HG03342 (cell line): ENCODE measurements at regions not wholly inside any gene's neighbourhood (a gene's known extent, or its start where the extent isn't known, plus 50 kb on each side); places are given as distances from the start of the nearest gene placed in this dataset.
"Not testable (repeated sequence)": the region's sequence is repeated elsewhere in the genome, so short reads cannot be mapped to it uniquely, and the experiment has no call there.

Experiments
- ATAC-seq: cut with Tn5 transposase; IDR thresholded peaks from one replicate; pipeline ENCODE4 v1.9.1; 2021; ENCODE audit warnings: mild to moderate bottlenecking, moderate library complexity; ENCODE audit not compliant: unreplicated experiment

DNA sequence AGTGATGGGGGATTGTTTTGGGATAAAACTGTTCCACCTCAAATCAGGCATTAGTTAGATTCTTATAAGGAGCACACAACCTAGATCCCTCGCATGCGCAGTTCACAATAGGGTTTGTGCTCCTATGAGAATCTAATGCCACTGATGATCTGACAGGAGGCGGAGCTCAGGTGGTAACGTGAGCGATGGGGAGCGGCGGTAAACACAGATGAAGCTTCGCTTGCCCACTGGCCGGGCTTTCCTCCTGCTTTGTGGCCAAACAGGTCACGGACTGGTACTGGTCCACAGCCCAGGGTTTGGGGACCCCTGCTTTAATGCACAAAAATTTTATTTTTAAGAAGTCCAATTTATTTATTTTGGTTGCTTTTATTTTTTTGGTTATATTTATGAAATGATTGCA, 238.8 kb downstream of the AACS start:
- ATAC-seq = no peak

DNA sequence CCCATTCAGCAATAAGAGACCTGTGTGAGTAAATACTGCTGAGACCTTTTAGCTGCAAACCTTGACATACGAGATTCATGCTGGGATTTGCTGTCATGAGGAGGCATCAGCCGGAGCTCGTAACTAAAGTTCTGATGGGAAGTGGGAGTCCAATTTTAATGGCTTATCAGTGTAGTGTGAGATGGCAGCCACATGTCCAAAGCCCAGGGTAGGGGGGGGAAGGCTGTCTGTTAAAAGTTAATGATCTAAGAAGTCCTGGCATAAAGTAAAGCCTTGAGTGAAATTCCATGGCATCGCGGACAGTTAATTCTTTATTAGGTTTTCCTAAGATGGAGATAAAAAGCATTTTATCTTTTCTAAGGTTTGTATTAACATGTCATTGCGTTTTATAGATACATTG, 240.0 kb downstream of the AACS start:
- no peak for ATAC-seq

GRCh38 chr12:125310461-125310860, 245.2 kb downstream of the AACS start:
- ATAC-seq = no peak

- no peak for ATAC-seq
Measured at GRCh38 chr12:125311050-125311449, 245.8 kb downstream of the AACS start.

- ATAC-seq = no peak
Measured at GRCh38 chr12:125312471-125312870, 247.2 kb downstream of the AACS start.

- no peak for ATAC-seq
Measured at GRCh38 chr12:125314051-125314755, 249.0 kb downstream of the AACS start.

GRCh38 chr12:125315771-125316170, 250.5 kb downstream of the AACS start:
- ATAC-seq = no peak

- no peak for ATAC-seq
Measured at GRCh38 chr12:125320177-125320576, 254.9 kb downstream of the AACS start.

GRCh38 chr12:125324861-125325490, 259.7 kb downstream of the AACS start:
- no peak for ATAC-seq

DNA sequence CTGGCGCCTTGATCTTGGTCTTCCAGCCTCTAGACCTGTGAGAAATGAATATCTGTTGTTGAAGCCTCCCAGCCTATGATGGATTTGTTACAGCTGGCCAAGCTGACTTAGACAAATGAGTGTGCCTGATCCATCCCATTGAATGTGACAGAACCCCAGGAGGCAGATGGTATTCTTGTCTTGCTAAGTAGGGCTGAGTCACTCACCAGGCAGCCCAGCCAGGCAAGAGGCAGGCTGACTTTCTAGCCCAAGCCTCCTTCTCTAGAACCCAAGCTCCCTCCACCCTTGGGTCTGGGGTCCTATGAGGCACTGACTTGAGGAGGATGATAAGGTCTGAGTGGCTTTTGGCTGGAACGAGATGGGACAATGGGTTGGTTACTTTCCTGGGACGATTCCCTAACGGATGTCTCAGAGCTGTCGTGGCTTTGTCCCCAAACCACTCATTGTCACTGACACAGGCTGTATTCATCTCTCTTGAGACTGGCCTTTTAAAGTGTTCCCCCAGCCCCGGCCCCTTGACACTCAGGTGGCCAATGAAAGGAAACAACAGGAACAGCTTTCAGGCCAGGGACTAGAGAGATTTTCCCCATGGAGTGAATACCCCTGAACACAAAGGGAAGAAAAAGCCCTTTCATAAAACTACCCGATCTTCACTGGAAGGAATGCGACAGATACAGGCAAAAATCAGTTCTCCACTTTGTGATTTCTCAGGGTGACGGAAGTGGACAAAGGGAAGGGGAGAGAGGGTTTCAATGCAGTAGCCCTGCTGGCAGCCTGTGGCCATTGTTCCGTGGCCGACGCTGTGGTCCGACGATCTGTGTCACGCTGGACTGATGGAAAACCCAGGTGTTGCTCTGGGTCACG, 264.2 kb downstream of the AACS start:
- ATAC-seq = no peak

DNA sequence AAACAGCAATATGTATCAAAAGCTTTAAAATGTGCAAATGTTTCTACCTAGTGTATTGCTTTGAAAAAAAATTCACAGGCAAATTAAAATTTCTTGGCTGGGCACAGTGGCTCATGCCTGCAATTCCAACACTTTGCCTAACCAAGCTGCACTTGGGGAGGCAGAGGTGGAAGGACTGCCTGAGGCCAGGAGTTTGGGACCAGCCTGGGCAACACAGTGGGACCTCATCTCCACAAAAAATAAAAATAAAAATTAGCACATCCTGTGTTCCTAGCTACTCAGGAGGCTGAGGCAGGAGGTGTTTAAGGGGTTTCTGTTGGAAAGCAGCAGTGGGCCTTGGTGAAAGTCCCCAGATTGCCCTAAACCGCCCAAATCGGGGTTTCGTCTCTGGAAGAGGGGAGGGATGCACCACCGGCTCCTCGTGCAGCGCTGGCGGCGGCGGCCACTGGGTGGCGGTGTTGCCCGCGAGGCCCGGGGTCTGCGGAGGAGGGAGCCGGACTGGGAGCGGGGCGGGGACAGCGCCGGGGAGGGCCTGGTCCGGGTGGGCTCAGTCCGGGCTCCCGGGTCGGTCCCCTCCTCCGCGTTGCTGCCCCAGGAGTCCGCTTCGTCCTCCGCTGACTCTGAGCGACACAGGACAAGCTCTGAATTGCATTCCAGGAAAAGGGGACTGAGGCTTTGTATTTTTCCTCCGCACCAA, 265.6 kb downstream of the AACS start:
- ATAC-seq = peak; percentile 92

DNA sequence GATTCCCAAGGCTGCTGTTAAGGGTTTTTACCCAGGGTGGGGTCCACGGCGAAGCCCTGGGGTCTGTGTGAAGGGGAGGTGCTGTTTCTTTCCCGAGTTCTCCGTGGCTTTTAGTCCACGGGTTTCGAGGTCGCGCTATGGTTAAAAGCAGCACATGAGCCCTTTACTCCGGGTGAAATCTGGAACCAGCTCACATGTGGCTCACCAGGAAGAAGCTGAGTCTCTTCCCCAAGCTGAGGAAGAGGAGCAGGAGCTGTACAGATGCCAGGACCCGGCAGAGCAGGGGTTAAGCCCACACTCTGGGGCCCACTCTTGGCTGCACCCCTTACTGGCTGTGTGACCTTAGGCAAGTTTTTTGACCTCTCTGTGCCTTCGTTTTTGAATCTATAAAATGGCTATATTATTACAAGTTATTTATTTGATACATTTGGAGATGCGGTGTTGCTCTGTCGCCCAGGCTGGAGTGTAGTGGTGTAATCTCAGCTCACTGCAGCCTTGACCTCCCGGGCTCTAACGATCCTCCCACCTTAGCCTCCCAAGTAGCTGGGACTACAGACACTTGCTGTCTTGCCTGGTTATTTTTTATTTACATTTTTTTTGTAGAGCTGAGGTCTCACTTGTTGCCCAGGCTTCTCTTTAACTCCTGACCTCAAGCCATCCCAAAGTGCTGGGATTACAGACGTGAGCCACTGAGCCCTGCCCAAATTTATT, 266.3 kb downstream of the AACS start:
- ATAC-seq = no peak

DNA sequence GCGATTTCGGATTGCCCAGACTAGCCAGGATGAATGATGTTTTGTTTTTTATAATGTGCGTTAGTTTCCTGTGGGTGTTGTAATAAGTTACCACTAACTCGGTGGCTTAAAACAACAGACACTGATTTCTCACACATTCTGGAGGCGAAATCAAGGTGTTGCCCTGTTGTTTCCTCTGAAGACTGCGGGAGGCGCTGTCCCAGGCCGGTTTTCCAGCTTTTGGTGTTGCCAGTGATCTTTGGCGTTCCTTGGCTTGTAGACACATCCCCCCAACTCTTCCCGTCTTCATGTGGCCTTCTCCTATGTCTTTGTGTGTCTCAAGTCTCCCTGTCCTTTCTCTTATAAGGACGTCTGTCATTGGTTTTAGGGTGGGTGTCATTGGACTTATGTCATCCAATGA, 267.7 kb downstream of the AACS start:
- no peak for ATAC-seq

- ATAC-seq = no peak
Measured at GRCh38 chr12:125336246-125336645, 271.0 kb downstream of the AACS start.

GRCh38 chr12:125340791-125341190, 275.6 kb downstream of the AACS start:
- ATAC-seq = no peak

- no peak for ATAC-seq
Measured at GRCh38 chr12:125341422-125341821, 276.2 kb downstream of the AACS start.

GRCh38 chr12:125343649-125344048, 278.4 kb downstream of the AACS start:
- ATAC-seq = no peak

GRCh38 chr12:125346362-125346761, 281.1 kb downstream of the AACS start:
- ATAC-seq = no peak

GRCh38 chr12:125351788-125352187, 286.6 kb downstream of the AACS start:
- ATAC-seq = no peak

DNA sequence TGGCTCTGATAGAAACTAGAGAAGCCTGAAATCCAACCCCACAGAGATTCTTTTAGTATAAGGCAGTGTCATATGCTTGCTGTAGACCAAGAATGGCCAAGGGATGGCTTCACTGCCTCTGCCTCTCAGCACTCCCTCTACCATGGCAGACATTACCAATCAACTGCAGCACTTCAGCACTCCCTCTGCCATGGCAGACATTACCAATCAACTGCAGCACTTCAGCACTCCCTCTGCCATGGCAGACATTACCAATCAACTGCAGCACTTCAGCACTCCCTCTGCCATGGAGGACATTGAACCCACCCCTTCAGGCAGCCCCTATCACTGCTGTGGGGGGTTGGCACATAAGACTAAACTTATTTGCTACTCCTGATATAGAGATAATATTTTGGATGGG, 287.8 kb downstream of the AACS start:
- ATAC-seq = not testable (repeated sequence)

- ATAC-seq = no peak
Measured at GRCh38 chr12:125353871-125354270, 288.6 kb downstream of the AACS start.
